Cardiac fibroblast (primary cell): ENCODE measurements at regions not wholly inside any gene's neighbourhood (a gene's known extent, or its start where the extent isn't known, plus 50 kb on each side); places are given as distances from the start of the nearest gene placed in this dataset.

Experiments
- DNase-seq, 2 donors: peaks; one replicate each; pipeline versions ENCODE4 v3.0.0 to v3.0.0-alpha.2; 2010; ENCODE audit warnings: low read depth in 2 of 2
- H3K4me3 ChIP-seq, 2 donors: replicated peaks in 1 of 2; 1 replicate in 1 of 2; 2 replicates in 1 of 2; pipeline ENCODE4 v1.5.1; 2011; ENCODE audit warnings: low read depth in 2 of 2, low read length in 2 of 2, mild to moderate bottlenecking in 2 of 2, moderate library complexity in 1 of 2
- TF ChIP-seq, protein P1 (sequence below): IDR thresholded peaks from one replicate; pipeline ENCODE4 v1.5.1; 2011; ENCODE audit warnings: low read depth, mild to moderate bottlenecking, low read length, inconsistent platforms

DNA sequence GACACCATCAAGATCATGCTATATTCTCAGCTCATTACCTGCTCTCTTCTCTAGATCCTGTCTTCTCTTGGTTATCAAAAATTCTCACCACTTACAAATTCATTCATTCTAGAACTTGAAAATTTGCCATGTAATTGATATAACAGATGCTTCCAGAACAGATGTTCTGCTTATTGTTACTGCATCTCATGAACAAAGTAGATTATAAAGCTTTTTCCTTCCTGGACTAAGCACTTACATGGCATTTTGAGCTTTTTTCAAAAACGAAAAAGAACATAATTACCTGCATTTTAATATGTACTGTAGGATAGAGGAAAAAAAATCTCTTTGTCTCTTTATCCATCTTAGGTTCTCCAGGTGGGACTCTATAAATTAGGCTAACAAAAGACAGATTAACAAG is 79.6 kb upstream of the CREB1 start:
- H3K4me3 ChIP-seq: no peak overlapping the region
- TF ChIP-seq, protein P1, sequence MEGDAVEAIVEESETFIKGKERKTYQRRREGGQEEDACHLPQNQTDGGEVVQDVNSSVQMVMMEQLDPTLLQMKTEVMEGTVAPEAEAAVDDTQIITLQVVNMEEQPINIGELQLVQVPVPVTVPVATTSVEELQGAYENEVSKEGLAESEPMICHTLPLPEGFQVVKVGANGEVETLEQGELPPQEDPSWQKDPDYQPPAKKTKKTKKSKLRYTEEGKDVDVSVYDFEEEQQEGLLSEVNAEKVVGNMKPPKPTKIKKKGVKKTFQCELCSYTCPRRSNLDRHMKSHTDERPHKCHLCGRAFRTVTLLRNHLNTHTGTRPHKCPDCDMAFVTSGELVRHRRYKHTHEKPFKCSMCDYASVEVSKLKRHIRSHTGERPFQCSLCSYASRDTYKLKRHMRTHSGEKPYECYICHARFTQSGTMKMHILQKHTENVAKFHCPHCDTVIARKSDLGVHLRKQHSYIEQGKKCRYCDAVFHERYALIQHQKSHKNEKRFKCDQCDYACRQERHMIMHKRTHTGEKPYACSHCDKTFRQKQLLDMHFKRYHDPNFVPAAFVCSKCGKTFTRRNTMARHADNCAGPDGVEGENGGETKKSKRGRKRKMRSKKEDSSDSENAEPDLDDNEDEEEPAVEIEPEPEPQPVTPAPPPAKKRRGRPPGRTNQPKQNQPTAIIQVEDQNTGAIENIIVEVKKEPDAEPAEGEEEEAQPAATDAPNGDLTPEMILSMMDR: no peak
- DNase-seq: no peak

DNA sequence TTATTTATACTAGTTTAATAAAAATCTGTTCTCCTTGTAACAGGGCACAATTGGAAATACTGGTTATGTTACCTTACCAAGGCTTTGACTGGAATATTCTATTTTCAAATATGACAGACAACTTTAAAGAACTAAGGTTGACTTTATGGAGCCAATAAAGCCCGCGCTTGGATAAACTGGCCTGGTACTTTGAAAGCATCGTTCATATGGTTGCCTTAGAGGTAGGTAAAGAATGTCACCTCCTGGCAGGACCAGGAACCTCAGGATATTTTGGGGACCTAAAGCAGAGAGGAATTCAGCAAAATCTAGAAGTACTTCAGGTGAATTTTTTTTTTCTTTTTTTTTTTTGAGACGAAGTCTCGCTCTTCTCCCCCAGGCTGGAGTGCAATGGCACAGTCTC is 71.2 kb upstream of the CREB1 start:
- TF ChIP-seq, protein P1: no peak
- no peak overlapping the region for H3K4me3 ChIP-seq
- DNase-seq: no peak

GRCh38 chr2:207459990-207460757 is 69.6 kb upstream of the CREB1 start:
- no peak for DNase-seq
- TF ChIP-seq, protein P1: no peak
- no peak overlapping the region for H3K4me3 ChIP-seq

DNA sequence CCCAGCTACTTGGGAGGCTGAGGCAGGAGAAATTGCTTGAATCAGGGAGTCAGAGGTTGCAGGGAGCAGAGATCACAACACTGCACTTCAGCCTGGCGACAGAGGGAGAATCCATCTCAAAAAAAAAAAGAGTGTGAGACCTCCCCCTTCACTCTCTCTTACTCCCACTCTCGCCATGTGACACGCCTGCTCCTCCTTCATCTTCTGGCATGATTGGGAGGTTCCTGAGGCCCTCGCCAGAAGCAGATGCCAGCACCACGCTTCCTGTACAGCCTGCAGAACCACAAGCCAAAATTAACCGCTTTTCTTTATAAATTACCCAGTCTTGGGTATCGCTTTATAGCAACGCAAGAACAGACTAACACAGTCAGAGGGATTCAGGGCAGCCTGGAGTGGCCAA is 66.3 kb upstream of the CREB1 start:
- TF ChIP-seq, protein P1: no peak
- DNase-seq: peak in 1 of 2 donors; percentile 30
- H3K4me3 ChIP-seq: no peak overlapping the region

DNA sequence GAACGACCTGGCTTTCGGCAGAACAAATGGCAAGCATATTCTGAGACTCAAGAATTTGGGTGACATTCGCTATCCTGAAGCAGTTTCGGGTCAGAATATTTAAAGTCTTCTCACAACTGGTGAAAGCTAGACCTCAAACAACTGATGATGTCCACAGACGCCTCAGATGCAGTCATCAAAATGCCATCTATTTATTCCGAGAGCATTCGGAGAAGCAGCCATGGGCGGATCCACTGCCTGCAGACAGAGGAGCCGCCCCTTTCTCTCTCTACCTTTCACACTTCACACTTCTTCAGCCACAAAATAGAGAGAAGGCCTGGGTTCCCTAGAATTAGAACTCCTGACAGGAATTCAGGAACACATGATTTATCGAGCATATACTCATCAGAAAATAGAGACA is 65.8 kb upstream of the CREB1 start:
- TF ChIP-seq, protein P1: no peak
- H3K4me3 ChIP-seq: no peak overlapping the region
- no peak for DNase-seq

DNA sequence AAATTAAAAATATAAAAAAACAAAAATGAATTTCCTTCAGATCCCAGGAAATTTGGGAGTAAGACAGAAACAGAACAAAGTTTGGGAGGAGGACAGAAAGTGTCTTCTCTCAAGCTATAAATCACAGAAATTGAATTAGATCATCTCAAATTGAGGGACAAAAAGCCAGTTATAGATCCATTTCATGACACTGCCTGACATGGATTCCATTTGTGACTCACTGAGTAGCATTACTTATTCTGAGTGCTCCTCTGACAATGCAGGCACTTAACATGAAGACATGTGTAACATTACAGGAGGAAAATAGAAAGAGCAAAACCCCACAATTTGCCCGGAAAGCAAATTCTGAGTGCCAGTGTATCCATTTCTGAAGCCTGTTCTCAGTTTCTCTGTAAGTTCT is 63.9 kb upstream of the CREB1 start:
- DNase-seq: no peak
- TF ChIP-seq, protein P1: no peak
- H3K4me3 ChIP-seq: no peak overlapping the region
